ENCODE measurements at regions not wholly inside any gene's neighbourhood (a gene's known extent, or its start where the extent isn't known, plus 50 kb on each side); places are given as distances from the start of the nearest gene placed in this dataset.
A peak's percentile ranks its signal among the peaks of the same experiment; 100 is the strongest.

GRCh38 chr2:16209799-16210198 lies 269.4 kb downstream of the MYCN start:
- CTCF ChIA-PET = interaction anchor here (0.6 kb wide), 2 partner anchors 40 to 71 kb away, joined by 3 to 7 read pairs; no protein-coding TSS in a partner anchor
- no peak for TF ChIP-seq CTCF (IDR thresholded peaks at IDR 0.05; ENCODE audit: unreplicated experiment)
- Mint-ChIP-seq H3K27ac (ENCODE audit: unreplicated experiment) (peak overlapping the region; percentile 34), H3K4me1 (ENCODE audit: low read depth, unreplicated experiment) (no peaks in the 10 kb centered on the region), H3K27me3 (ENCODE audit: unreplicated experiment) (peaks cover 10% of the 10 kb centered on the region), H3K4me3 (ENCODE audit: low read depth, unreplicated experiment) (no peak overlapping the region), H3K36me3 (ENCODE audit: insufficient read depth, unreplicated experiment) (no peaks in the 10 kb centered on the region), H3K9me3 (ENCODE audit: low read depth, unreplicated experiment) (peaks cover 3% of the 10 kb centered on the region)
- no peak for DNase-seq
- intact Hi-C loops (cut with micrococcal nuclease; ENCODE audit: unreplicated experiment) = no loop called here
- no TSS peak for BruUV-seq (replicated peaks)

GRCh38 chr2:16208921-16209320 lies 268.6 kb downstream of the MYCN start:
- no peak overlapping the region for H3K27ac Mint-ChIP-seq (ENCODE audit: unreplicated experiment)
- H3K27me3 Mint-ChIP-seq (ENCODE audit: unreplicated experiment) = peaks cover 10% of the 10 kb centered on the region
- no peak for DNase-seq
- H3K9me3 Mint-ChIP-seq (ENCODE audit: low read depth, unreplicated experiment) = peaks cover 3% of the 10 kb centered on the region
- H3K4me1 Mint-ChIP-seq (ENCODE audit: low read depth, unreplicated experiment) = no peaks in the 10 kb centered on the region
- no peak for TF ChIP-seq CTCF (IDR thresholded peaks at IDR 0.05; ENCODE audit: unreplicated experiment)
- CTCF ChIA-PET = no interaction called here
- H3K4me3 Mint-ChIP-seq (ENCODE audit: low read depth, unreplicated experiment) = no peak overlapping the region
- no TSS peak for BruUV-seq (replicated peaks)
- H3K36me3 Mint-ChIP-seq (ENCODE audit: insufficient read depth, unreplicated experiment) = no peaks in the 10 kb centered on the region
- intact Hi-C loops (cut with micrococcal nuclease; ENCODE audit: unreplicated experiment) = no loop called here

GRCh38 chr2:16208241-16208797 lies 268.0 kb downstream of the MYCN start:
- BruUV-seq (replicated peaks) = no TSS peak
- no peak for TF ChIP-seq CTCF (IDR thresholded peaks at IDR 0.05; ENCODE audit: unreplicated experiment)
- no peaks in the 10 kb centered on the region for H3K36me3 Mint-ChIP-seq (ENCODE audit: insufficient read depth, unreplicated experiment)
- H3K9me3 Mint-ChIP-seq (ENCODE audit: low read depth, unreplicated experiment) = peaks cover 3% of the 10 kb centered on the region
- intact Hi-C loops (cut with micrococcal nuclease; ENCODE audit: unreplicated experiment) = no loop called here
- peaks cover 10% of the 10 kb centered on the region for H3K27me3 Mint-ChIP-seq (ENCODE audit: unreplicated experiment)
- H3K27ac Mint-ChIP-seq (ENCODE audit: unreplicated experiment) = no peak overlapping the region
- H3K4me1 Mint-ChIP-seq (ENCODE audit: low read depth, unreplicated experiment) = peaks cover 6% of the 10 kb centered on the region
- CTCF ChIA-PET = no interaction called here
- no peak overlapping the region for H3K4me3 Mint-ChIP-seq (ENCODE audit: low read depth, unreplicated experiment)
- no peak for DNase-seq

- peaks cover 10% of the 10 kb centered on the region for H3K27me3 Mint-ChIP-seq (ENCODE audit: unreplicated experiment)
- no peak overlapping the region for H3K27ac Mint-ChIP-seq (ENCODE audit: unreplicated experiment)
- BruUV-seq (replicated peaks) = no TSS peak
- CTCF ChIA-PET = no interaction called here
- TF ChIP-seq CTCF (IDR thresholded peaks at IDR 0.05; ENCODE audit: unreplicated experiment) = no peak
- H3K4me1 Mint-ChIP-seq (ENCODE audit: low read depth, unreplicated experiment) = peaks cover 11% of the 10 kb centered on the region
- no peaks in the 10 kb centered on the region for H3K36me3 Mint-ChIP-seq (ENCODE audit: insufficient read depth, unreplicated experiment)
- H3K4me3 Mint-ChIP-seq (ENCODE audit: low read depth, unreplicated experiment) = no peak overlapping the region
- intact Hi-C loops (cut with micrococcal nuclease; ENCODE audit: unreplicated experiment) = no loop called here
- H3K9me3 Mint-ChIP-seq (ENCODE audit: low read depth, unreplicated experiment) = peaks cover 3% of the 10 kb centered on the region
- no peak for DNase-seq
Observed at GRCh38 chr2:16207611-16208010, 267.3 kb downstream of the MYCN start.

Data from Calu3 (cell line).